Mesenchymal stem cell (in vitro differentiated cells and primary cell): ENCODE measurements at regions not wholly inside any gene's neighbourhood (a gene's known extent, or its start where the extent isn't known, plus 50 kb on each side); places are given as distances from the start of the nearest gene placed in this dataset.
A peak's percentile ranks its signal among the peaks of the same experiment; 100 is the strongest.

Experiments used
- DNase-seq: peaks from one replicate; pipeline ENCODE4 v3.0.0-alpha.2; 2013
- H2AFZ ChIP-seq: one replicate; pipeline ENCODE4 v1.6.1; 2013; ENCODE audit warnings: low read depth, mild to moderate bottlenecking, control low read depth, inconsistent platforms, low read length, moderate library complexity
- H2AK5ac ChIP-seq: 2 replicates; pipeline ENCODE4 v1.6.1; 2013; ENCODE audit warnings: low read length, moderate library complexity, mild to moderate bottlenecking, inconsistent platforms; ENCODE audit not compliant: severe bottlenecking
- H2BK120ac ChIP-seq: one replicate; pipeline ENCODE4 v1.6.1; 2013; ENCODE audit warnings: low read depth, mild to moderate bottlenecking, inconsistent platforms, low read length, moderate library complexity
- H2BK12ac ChIP-seq, 2 experiments: one replicate each; pipeline ENCODE4 v1.6.1; 2013; ENCODE audit warnings: inconsistent platforms in 2 of 2, low read length in 2 of 2, mild to moderate bottlenecking in 2 of 2, moderate library complexity in 2 of 2, control low read depth in 1 of 2
- H2BK15ac ChIP-seq: one replicate; pipeline ENCODE4 v1.6.1; 2013; ENCODE audit warnings: mild to moderate bottlenecking, low read depth, inconsistent platforms; ENCODE audit not compliant: poor library complexity, severe bottlenecking
- H2BK5ac ChIP-seq: 2 replicates; pipeline ENCODE4 v1.6.1; 2013; ENCODE audit warnings: low read depth, mild to moderate bottlenecking, low read length, control low read depth, inconsistent platforms; ENCODE audit not compliant: poor library complexity, severe bottlenecking
- H3K14ac ChIP-seq, 2 experiments: one replicate each; pipeline ENCODE4 v1.6.1; 2013; ENCODE audit warnings: inconsistent platforms in 2 of 2, low read length in 2 of 2, control low read depth in 1 of 2, mild to moderate bottlenecking in 1 of 2, moderate library complexity in 1 of 2
- H3K18ac ChIP-seq, 2 experiments: one replicate each; pipeline ENCODE4 v1.6.1; 2013; ENCODE audit warnings: inconsistent platforms in 2 of 2, low read length in 2 of 2, control low read depth in 1 of 2, low read depth in 1 of 2, mild to moderate bottlenecking in 1 of 2
- H3K23ac ChIP-seq, 2 experiments: one replicate each; pipeline ENCODE4 v1.6.1; 2013; ENCODE audit warnings: inconsistent platforms in 2 of 2, low read length in 2 of 2, mild to moderate bottlenecking in 2 of 2, moderate library complexity in 2 of 2, control low read depth in 1 of 2
- H3K27ac ChIP-seq: 2 replicates; pipeline ENCODE4 v1.5.1; 2013; ENCODE audit warnings: mild to moderate bottlenecking, moderate library complexity, low read length, control low read depth, inconsistent platforms; ENCODE audit not compliant: poor library complexity, severe bottlenecking
- H3K27me3 ChIP-seq, 2 experiments: 2 replicates each; pipeline versions ENCODE4 v1.6.1 to v1.7.0; 2013; ENCODE audit warnings: low read length in 2 of 2, mild to moderate bottlenecking in 2 of 2, moderate library complexity in 2 of 2, control low read depth in 1 of 2, inconsistent platforms in 1 of 2; ENCODE audit not compliant: control insufficient read depth in 1 of 2, insufficient read depth in 1 of 2
- H3K36me3 ChIP-seq, 2 experiments: 2 replicates each; pipeline versions ENCODE4 v1.6.1 to v1.7.0; 2013; ENCODE audit warnings: low read length in 2 of 2, control low read depth in 1 of 2, inconsistent platforms in 1 of 2, low read depth in 1 of 2, mild to moderate bottlenecking in 1 of 2; ENCODE audit not compliant: insufficient read depth in 2 of 2, control insufficient read depth in 1 of 2
- H3K4ac ChIP-seq, 2 experiments: one replicate each; pipeline ENCODE4 v1.6.1; 2013; ENCODE audit warnings: inconsistent platforms in 2 of 2, low read length in 2 of 2, mild to moderate bottlenecking in 2 of 2, moderate library complexity in 2 of 2, control low read depth in 1 of 2, low read depth in 1 of 2
- H3K4me1 ChIP-seq: 2 replicates; pipeline ENCODE4 v1.6.1; 2013; ENCODE audit warnings: low read depth, low read length, control low read depth; ENCODE audit not compliant: control insufficient read depth, insufficient read depth
- H3K4me2 ChIP-seq: 2 replicates; pipeline ENCODE4 v1.6.1; 2013; ENCODE audit warnings: low read length, mild to moderate bottlenecking, inconsistent platforms; ENCODE audit not compliant: poor library complexity, severe bottlenecking
- H3K4me3 ChIP-seq, 2 experiments: 2 replicates each; pipeline versions ENCODE4 v1.5.1 to v1.7.0; 2013; ENCODE audit warnings: low read length in 2 of 2, mild to moderate bottlenecking in 2 of 2, control low read depth in 1 of 2, low read depth in 1 of 2; ENCODE audit not compliant: insufficient read depth in 1 of 2
- H3K79me1 ChIP-seq: replicated peaks from 2 replicates; pipeline ENCODE4 v1.6.1; 2013; ENCODE audit warnings: mild to moderate bottlenecking, control low read depth, low read length, inconsistent platforms; ENCODE audit not compliant: poor library complexity, severe bottlenecking
- H3K9ac ChIP-seq: 2 replicates; pipeline ENCODE4 v1.7.0; 2013; ENCODE audit warnings: mild to moderate bottlenecking, low read length, moderate library complexity
- H3K9me3 ChIP-seq: 2 replicates; pipeline ENCODE4 v1.7.0; 2013; ENCODE audit warnings: mild to moderate bottlenecking, low read length; ENCODE audit not compliant: control insufficient read depth
- H4K8ac ChIP-seq: one replicate; pipeline ENCODE4 v1.6.1; 2013; ENCODE audit warnings: inconsistent platforms, mild to moderate bottlenecking, low read length, moderate library complexity
- H4K91ac ChIP-seq: one replicate; pipeline ENCODE4 v1.6.1; 2013; ENCODE audit warnings: mild to moderate bottlenecking, low read length, inconsistent platforms
- WGBS: methylation state at CpG from one replicate; pipeline ENCODE4 v1.1.7; 2013; ENCODE audit warnings: mixed read lengths; 5-methylcytosine and 5-hydroxymethylcytosine counted together

DNA sequence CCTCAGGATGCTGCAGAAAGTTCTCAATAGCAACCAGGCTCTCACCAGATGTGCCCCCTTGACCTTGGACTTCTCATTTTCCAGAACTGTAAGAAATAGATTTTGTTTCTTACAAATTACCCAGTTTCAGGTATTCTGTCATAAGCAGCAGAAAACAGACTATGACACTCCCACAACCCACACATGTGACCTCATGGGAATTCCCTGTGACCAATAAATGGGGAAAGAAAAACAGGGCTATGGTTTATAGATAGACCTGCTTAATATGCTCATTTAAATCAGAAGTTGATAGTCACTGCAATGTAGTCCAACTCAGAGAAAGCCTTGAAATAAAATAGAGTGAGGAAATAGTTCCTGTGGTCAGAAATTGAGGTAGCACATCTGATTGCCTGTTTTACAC lies 380.9 kb upstream of the PTBP2 start:
- Histone ChIP-seq H3K14ac (no peak overlapping the region), H3K79me1 (no peaks in the 10 kb centered on the region), H4K8ac (no peak overlapping the region), H3K18ac (no peak overlapping the region), H3K4ac (no peak overlapping the region), H2BK12ac (no peak overlapping the region), H3K9me3 (peaks cover 4% of the 10 kb centered on the region), H3K36me3 (no peaks in the 10 kb centered on the region), H3K27me3 (no peaks in the 10 kb centered on the region), H2AFZ (no peak overlapping the region), H3K4me1 (no peaks in the 10 kb centered on the region), H3K23ac (no peak overlapping the region), H2AK5ac (no peak overlapping the region), H4K91ac (no peak overlapping the region), H3K27ac (no peak overlapping the region), H3K4me2 (no peak overlapping the region), H2BK5ac (no peak overlapping the region), H2BK15ac (no peak overlapping the region), H3K9ac (no peak overlapping the region), H2BK120ac (no peak overlapping the region), H3K4me3 (no peak overlapping the region)
- no peak for DNase-seq

DNA sequence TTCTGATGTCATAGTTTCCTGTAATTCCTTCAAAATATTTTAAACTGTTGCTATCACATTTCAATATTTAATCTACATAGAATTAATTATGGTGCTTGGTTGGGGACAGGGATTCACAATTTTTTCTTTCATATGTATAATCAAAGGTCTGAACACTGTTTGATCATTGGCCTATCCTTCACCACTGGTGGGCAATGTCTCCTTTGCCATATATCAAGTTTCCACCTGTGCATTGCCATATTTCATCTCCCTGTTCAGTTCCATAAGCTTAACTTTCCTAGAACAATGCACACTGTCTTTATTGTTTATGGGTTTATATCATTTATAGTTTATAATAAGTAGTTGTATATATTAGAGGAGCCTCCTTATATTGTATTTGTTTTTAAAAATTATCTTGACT lies 374.9 kb upstream of the PTBP2 start:
- no peak overlapping the region for H2AFZ ChIP-seq
- H3K9me3 ChIP-seq: peaks cover 4% of the 10 kb centered on the region
- no peak overlapping the region for H2BK12ac ChIP-seq
- no peak overlapping the region for H3K4me2 ChIP-seq
- no peaks in the 10 kb centered on the region for H3K36me3 ChIP-seq
- no peak overlapping the region for H4K91ac ChIP-seq
- no peak overlapping the region for H3K9ac ChIP-seq
- no peak overlapping the region for H2BK120ac ChIP-seq
- H3K79me1 ChIP-seq: no peaks in the 10 kb centered on the region
- no peak overlapping the region for H3K14ac ChIP-seq
- H3K27me3 ChIP-seq: no peaks in the 10 kb centered on the region
- H3K4me1 ChIP-seq: no peaks in the 10 kb centered on the region
- no peak overlapping the region for H3K4ac ChIP-seq
- no peak overlapping the region for H3K4me3 ChIP-seq
- H2BK15ac ChIP-seq: no peak overlapping the region
- no peak overlapping the region for H2BK5ac ChIP-seq
- no peak overlapping the region for H3K27ac ChIP-seq
- no peak overlapping the region for H3K18ac ChIP-seq
- H3K23ac ChIP-seq: no peak overlapping the region
- no peak overlapping the region for H4K8ac ChIP-seq
- H2AK5ac ChIP-seq: no peak overlapping the region
- no peak for DNase-seq

DNA sequence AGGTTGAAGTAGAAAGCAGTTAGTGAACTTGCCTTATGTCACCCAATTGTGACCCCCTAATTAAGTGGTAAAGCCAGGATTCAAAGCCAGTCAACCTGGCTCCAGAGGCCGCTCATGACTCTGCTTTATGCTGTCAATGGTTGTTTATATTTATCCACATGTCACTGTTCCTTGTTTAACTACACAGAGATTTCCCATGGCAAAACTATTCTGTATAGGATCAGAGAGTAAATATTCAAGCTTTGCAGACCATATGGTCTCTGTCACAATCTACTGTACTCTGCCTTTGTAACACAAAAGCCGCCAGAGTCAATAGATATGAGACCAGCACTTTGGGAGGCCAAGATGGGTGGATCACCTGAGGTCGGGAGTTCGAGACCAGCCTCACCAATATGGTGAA lies 371.7 kb upstream of the PTBP2 start:
- Histone ChIP-seq H3K79me1 (no peaks in the 10 kb centered on the region), H3K27me3 (no peaks in the 10 kb centered on the region), H3K4me2 (no peak overlapping the region), H3K14ac (no peak overlapping the region), H3K4me3 (no peak overlapping the region), H2BK5ac (no peak overlapping the region), H2BK15ac (no peak overlapping the region), H4K91ac (no peak overlapping the region), H3K18ac (no peak overlapping the region), H2BK120ac (no peak overlapping the region), H3K9me3 (no peaks in the 10 kb centered on the region), H3K23ac (no peak overlapping the region), H3K9ac (no peak overlapping the region), H2AK5ac (no peak overlapping the region), H4K8ac (no peak overlapping the region), H2AFZ (no peak overlapping the region), H3K4ac (no peak overlapping the region), H3K36me3 (no peaks in the 10 kb centered on the region), H3K27ac (no peak overlapping the region), H2BK12ac (no peak overlapping the region), H3K4me1 (peaks cover 2% of the 10 kb centered on the region)
- 88% methylated on average over 3 of the region's 4 CpGs for WGBS
- no peak for DNase-seq

DNA sequence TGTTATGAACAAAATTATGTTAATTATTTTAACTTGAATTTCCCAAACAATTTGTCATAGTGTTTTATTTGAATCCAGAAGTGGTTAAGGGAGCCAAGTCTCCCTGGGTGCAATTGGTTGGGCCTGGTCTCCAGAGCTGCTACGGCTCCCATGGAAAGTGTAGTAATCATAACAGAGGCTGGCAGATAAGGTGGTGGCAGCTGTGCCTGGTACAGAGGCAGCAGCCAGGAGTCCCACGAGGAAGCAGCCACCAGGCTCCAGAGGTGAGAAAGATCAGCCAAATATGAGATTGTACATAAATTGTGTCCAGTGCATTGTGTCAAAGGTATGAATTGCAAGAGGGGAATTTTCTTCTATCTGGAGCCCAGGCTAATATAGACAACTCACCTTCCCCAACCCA lies 368.9 kb upstream of the PTBP2 start:
- Histone ChIP-seq H3K36me3 (no peaks in the 10 kb centered on the region), H3K18ac (no peak overlapping the region), H2BK12ac (no peak overlapping the region), H3K4me1 (peaks cover 2% of the 10 kb centered on the region), H2AK5ac (no peak overlapping the region), H2BK15ac (no peak overlapping the region), H2BK5ac (no peak overlapping the region), H4K8ac (peak overlapping the region; percentile 71), H3K4me3 (no peak overlapping the region), H2BK120ac (no peak overlapping the region), H3K27ac (no peak overlapping the region), H2AFZ (no peak overlapping the region), H3K27me3 (no peaks in the 10 kb centered on the region), H3K4ac (no peak overlapping the region), H3K23ac (no peak overlapping the region), H3K4me2 (no peak overlapping the region), H3K79me1 (no peaks in the 10 kb centered on the region), H3K9me3 (no peaks in the 10 kb centered on the region), H4K91ac (no peak overlapping the region), H3K9ac (no peak overlapping the region), H3K14ac (no peak overlapping the region)
- no peak for DNase-seq
- WGBS: 91% methylated on average over 2 of the region's 2 CpGs
